Mammary epithelial cell (primary cell): ENCODE measurements at regions not wholly inside any gene's neighbourhood (a gene's known extent, or its start where the extent isn't known, plus 50 kb on each side); places are given as distances from the start of the nearest gene placed in this dataset.

ENCODE experiments used
- CTCF ChIP-seq, 2 donors: IDR thresholded peaks in 1 of 2; conservative IDR thresholded peaks in 1 of 2; 2 replicates each; pipeline ENCODE4 v1.5.1; 2011 to 2012; ENCODE audit warnings: inconsistent platforms in 2 of 2, low read length in 2 of 2, mild to moderate bottlenecking in 2 of 2, control low read depth in 1 of 2, low read depth in 1 of 2; ENCODE audit not compliant: insufficient read depth in 1 of 2; ENCODE audit errors: extremely low read depth in 1 of 2
- EZH2 ChIP-seq: IDR thresholded peaks from 2 replicates; pipeline ENCODE4 v1.6.1; 2012; ENCODE audit warnings: low read length, inconsistent platforms, borderline replicate concordance

- no peak for TF ChIP-seq CTCF (conservative IDR thresholded peaks at IDR 0.05 in 1 of 2, IDR thresholded peaks at IDR 0.05 in 1 of 2; ENCODE audit: extremely low read depth in 1 of 2, insufficient read depth in 1 of 2, low read depth in 1 of 2, low read length in 2 of 2)
- no peak for TF ChIP-seq EZH2
Measured at GRCh38 chr7:152520861-152521302, 85.1 kb upstream of the KMT2C start.
